H9 (cell line): ENCODE measurements at regions not wholly inside any gene's neighbourhood (a gene's known extent, or its start where the extent isn't known, plus 50 kb on each side); places are given as distances from the start of the nearest gene placed in this dataset.

ENCODE experiments used
- DNase-seq: peaks from one replicate; pipeline ENCODE4 v3.0.0-alpha.2; 2017
- H2AFZ ChIP-seq: one replicate; pipeline ENCODE4 v1.6.1; 2013; ENCODE audit warnings: mild to moderate bottlenecking, low read length, control low read depth, moderate library complexity
- H2AK5ac ChIP-seq: 2 replicates; pipeline ENCODE4 v1.6.1; 2013; ENCODE audit warnings: low read length, control low read depth, mixed read lengths; ENCODE audit not compliant: insufficient read length
- H2BK120ac ChIP-seq: one replicate; pipeline ENCODE4 v1.6.1; 2013; ENCODE audit warnings: low read depth, mild to moderate bottlenecking, low read length, control low read depth, inconsistent platforms; ENCODE audit not compliant: poor library complexity, severe bottlenecking
- H2BK12ac ChIP-seq: 2 replicates; pipeline ENCODE4 v1.6.1; 2013; ENCODE audit warnings: low read length, control low read depth, mixed read lengths, low read depth; ENCODE audit not compliant: insufficient read length
- H2BK15ac ChIP-seq: 2 replicates; pipeline ENCODE4 v1.6.1; 2013; ENCODE audit warnings: low read depth, low read length, control low read depth
- H2BK20ac ChIP-seq: one replicate; pipeline ENCODE4 v1.6.1; 2013; ENCODE audit warnings: low read depth, mild to moderate bottlenecking, low read length, control low read depth, inconsistent platforms; ENCODE audit not compliant: poor library complexity, severe bottlenecking
- H2BK5ac ChIP-seq: 2 replicates; pipeline ENCODE4 v1.6.1; 2013; ENCODE audit warnings: low read length, control low read depth, mixed read lengths; ENCODE audit not compliant: insufficient read length
- H3K14ac ChIP-seq: 2 replicates; pipeline ENCODE4 v1.6.1; 2013; ENCODE audit warnings: low read length, control low read depth; ENCODE audit not compliant: insufficient read depth
- H3K18ac ChIP-seq: 2 replicates; pipeline ENCODE4 v1.6.1; 2013; ENCODE audit warnings: low read depth, mild to moderate bottlenecking, mixed read lengths, low read length, control low read depth; ENCODE audit not compliant: insufficient read length
- H3K23ac ChIP-seq: 2 replicates; pipeline ENCODE4 v1.6.1; 2013; ENCODE audit warnings: low read length, control low read depth, mixed read lengths, low read depth; ENCODE audit not compliant: insufficient read length
- H3K23me2 ChIP-seq: 2 replicates; pipeline ENCODE4 v1.6.1; 2013; ENCODE audit warnings: low read depth, mild to moderate bottlenecking, mixed read lengths, low read length, control low read depth; ENCODE audit not compliant: insufficient read length, poor library complexity, severe bottlenecking
- H3K27ac ChIP-seq: 2 replicates; pipeline ENCODE4 v1.5.1; 2013; ENCODE audit warnings: low read length, control low read depth, mixed read lengths, low read depth; ENCODE audit not compliant: insufficient read length
- H3K27me3 ChIP-seq: 2 replicates; pipeline ENCODE4 v1.6.1; 2013; ENCODE audit warnings: low read length, control low read depth, inconsistent platforms; ENCODE audit not compliant: insufficient read depth
- H3K4ac ChIP-seq: 2 replicates; pipeline ENCODE4 v1.6.1; 2013; ENCODE audit warnings: low read depth, mild to moderate bottlenecking, control low read depth, inconsistent platforms, low read length, moderate library complexity
- H3K4me1 ChIP-seq: 2 replicates; pipeline ENCODE4 v1.6.1; 2013; ENCODE audit warnings: low read length, control low read depth, inconsistent platforms; ENCODE audit not compliant: insufficient read depth
- H3K4me2 ChIP-seq: 2 replicates; pipeline ENCODE4 v1.6.1; 2013; ENCODE audit warnings: low read length, control low read depth, mixed read lengths; ENCODE audit not compliant: insufficient read length, insufficient read depth
- H3K56ac ChIP-seq: 2 replicates; pipeline ENCODE4 v1.6.1; 2013; ENCODE audit warnings: low read depth, mild to moderate bottlenecking, mixed read lengths, low read length, control low read depth; ENCODE audit not compliant: insufficient read length
- H3K79me1 ChIP-seq: 2 replicates; pipeline ENCODE4 v1.6.1; 2013; ENCODE audit warnings: low read depth, mild to moderate bottlenecking, moderate library complexity, low read length, control low read depth, inconsistent platforms; ENCODE audit not compliant: insufficient read depth, poor library complexity, severe bottlenecking
- H3K79me2 ChIP-seq: 2 replicates; pipeline ENCODE4 v1.6.1; 2013; ENCODE audit warnings: low read length, control low read depth, inconsistent platforms; ENCODE audit not compliant: insufficient read depth
- H3K9ac ChIP-seq: 2 replicates; pipeline ENCODE4 v1.6.1; 2013; ENCODE audit warnings: low read length, control low read depth, mixed read lengths; ENCODE audit not compliant: insufficient read length; ENCODE audit errors: extremely low read depth
- H3K9me3 ChIP-seq: one replicate; pipeline ENCODE4 v1.6.1; 2013; ENCODE audit warnings: low read depth, low read length, inconsistent platforms; ENCODE audit not compliant: control insufficient read depth
- H3T11ph ChIP-seq: one replicate; pipeline ENCODE4 v1.6.1; 2013; ENCODE audit warnings: mild to moderate bottlenecking, low read length, control low read depth, inconsistent platforms
- H4K20me1 ChIP-seq: one replicate; pipeline ENCODE4 v1.6.1; 2013; ENCODE audit not compliant: control insufficient read depth, insufficient read length, insufficient read depth
- H4K5ac ChIP-seq: 2 replicates; pipeline ENCODE4 v1.6.1; 2013; ENCODE audit warnings: low read depth, mild to moderate bottlenecking, mixed read lengths, low read length, control low read depth; ENCODE audit not compliant: insufficient read length
- H4K8ac ChIP-seq: replicated peaks from 2 replicates; pipeline ENCODE4 v1.6.1; 2013; ENCODE audit warnings: low read length, control low read depth, mixed read lengths, low read depth; ENCODE audit not compliant: insufficient read length
- H4K91ac ChIP-seq: 2 replicates; pipeline ENCODE4 v1.6.1; 2013; ENCODE audit warnings: low read depth, mild to moderate bottlenecking, moderate library complexity, mixed read lengths, low read length, control low read depth; ENCODE audit not compliant: insufficient read length
- H3K27ac Mint-ChIP-seq, 3 experiments: 2 replicates in 2 of 3; 3 replicates in 1 of 3; pipeline ENCODE4 v1.8.0; 2020 to 2021; ENCODE audit warnings: mixed read lengths in 3 of 3, mild to moderate bottlenecking in 1 of 3, moderate library complexity in 1 of 3
- H3K27me3 Mint-ChIP-seq: 2 replicates; pipeline ENCODE4 v1.8.0; 2021; ENCODE audit warnings: low read depth, mild to moderate bottlenecking, moderate library complexity, mixed read lengths
- H3K36me3 Mint-ChIP-seq, 3 experiments: 2 replicates in 2 of 3; 3 replicates in 1 of 3; pipeline ENCODE4 v1.8.0; 2020 to 2021; ENCODE audit warnings: low read depth in 3 of 3, mixed read lengths in 3 of 3; ENCODE audit not compliant: insufficient read depth in 1 of 3
- H3K4me1 Mint-ChIP-seq, 2 experiments: 2 replicates each; pipeline ENCODE4 v1.8.0; 2020; ENCODE audit warnings: mixed read lengths in 2 of 2
- H3K4me3 Mint-ChIP-seq, 2 experiments: 2 replicates in 1 of 2; 3 replicates in 1 of 2; pipeline ENCODE4 v1.8.0; 2020 to 2021; ENCODE audit warnings: mild to moderate bottlenecking in 2 of 2, mixed read lengths in 2 of 2, moderate library complexity in 1 of 2
- H3K9me3 Mint-ChIP-seq, 2 experiments: 2 replicates in 1 of 2; 3 replicates in 1 of 2; pipeline ENCODE4 v1.8.0; 2020; ENCODE audit warnings: mild to moderate bottlenecking in 2 of 2, mixed read lengths in 2 of 2, moderate library complexity in 1 of 2
- CTCF ChIP-seq: fragments of 200-600 bp; sonication (generic); conservative IDR thresholded peaks from 3 replicates; pipeline ENCODE4 v1.8.0; 2021; ENCODE audit warnings: antibody characterized with exemption, mild to moderate bottlenecking
- WGBS: extraction: QIAGEN DNeasy Blood & Tissue Kit; methylation state at CpG from one replicate; pipeline ENCODE4 v1.1.7; 2013; ENCODE audit warnings: missing lambda C conversion rate, low lambda C conversion rate, mixed read lengths; ENCODE audit not compliant: insufficient read length; ENCODE audit errors: extremely low coverage; 5-methylcytosine and 5-hydroxymethylcytosine counted together

- Histone ChIP-seq H3K79me1 (no peaks in the 10 kb centered on the region), H3K56ac (no peak overlapping the region), H2AFZ (no peak overlapping the region), H3K79me2 (no peaks in the 10 kb centered on the region), H3K9me3 (no peaks in the 10 kb centered on the region), H3T11ph (no peak overlapping the region), H4K5ac (no peak overlapping the region), H3K27ac (no peak overlapping the region), H3K23me2 (no peaks in the 10 kb centered on the region), H4K8ac (no peak overlapping the region), H3K4me1 (no peaks in the 10 kb centered on the region), H2BK15ac (no peak overlapping the region), H3K9ac (no peak overlapping the region), H3K23ac (no peak overlapping the region), H2BK5ac (no peak overlapping the region), H3K27me3 (no peaks in the 10 kb centered on the region), H3K18ac (no peak overlapping the region), H4K91ac (no peak overlapping the region), H2BK120ac (no peak overlapping the region), H3K14ac (no peak overlapping the region), H2AK5ac (no peak overlapping the region), H2BK12ac (no peak overlapping the region), H4K20me1 (no peaks in the 10 kb centered on the region), H2BK20ac (no peak overlapping the region), H3K4me2 (no peak overlapping the region), H3K4ac (no peak overlapping the region)
- Mint-ChIP-seq H3K4me1 (peaks cover 23 to 27% of the 10 kb centered on the region in 2 experiments), H3K9me3 (no peaks in the 10 kb centered on the region), H3K36me3 (no peaks in the 10 kb centered on the region; a peak in 1 of 7 replicates), H3K27me3 (no peaks in the 10 kb centered on the region), H3K27ac (no peak overlapping the region; a peak in 1 of 7 replicates), H3K4me3 (no peak overlapping the region)
- TF ChIP-seq CTCF: no peak
- WGBS: no CpG with 5 or more reads among the region's 2 CpGs
- DNase-seq: no peak
These were observed 183.9 kb downstream of the ARRDC4 start for GRCh38 chr15:98144388-98144787.
